H9 (cell line): ENCODE measurements at regions not wholly inside any gene's neighbourhood (a gene's known extent, or its start where the extent isn't known, plus 50 kb on each side); places are given as distances from the start of the nearest gene placed in this dataset.

Source experiments
- DNase-seq: peaks from one replicate; pipeline ENCODE4 v3.0.0-alpha.2; 2017
- H2AFZ ChIP-seq: one replicate; pipeline ENCODE4 v1.6.1; 2013; ENCODE audit warnings: mild to moderate bottlenecking, low read length, control low read depth, moderate library complexity
- H2AK5ac ChIP-seq: 2 replicates; pipeline ENCODE4 v1.6.1; 2013; ENCODE audit warnings: low read length, control low read depth, mixed read lengths; ENCODE audit not compliant: insufficient read length
- H2BK120ac ChIP-seq: one replicate; pipeline ENCODE4 v1.6.1; 2013; ENCODE audit warnings: low read depth, mild to moderate bottlenecking, low read length, control low read depth, inconsistent platforms; ENCODE audit not compliant: poor library complexity, severe bottlenecking
- H2BK12ac ChIP-seq: 2 replicates; pipeline ENCODE4 v1.6.1; 2013; ENCODE audit warnings: low read length, control low read depth, mixed read lengths, low read depth; ENCODE audit not compliant: insufficient read length
- H2BK15ac ChIP-seq: 2 replicates; pipeline ENCODE4 v1.6.1; 2013; ENCODE audit warnings: low read depth, low read length, control low read depth
- H2BK20ac ChIP-seq: one replicate; pipeline ENCODE4 v1.6.1; 2013; ENCODE audit warnings: low read depth, mild to moderate bottlenecking, low read length, control low read depth, inconsistent platforms; ENCODE audit not compliant: poor library complexity, severe bottlenecking
- H2BK5ac ChIP-seq: 2 replicates; pipeline ENCODE4 v1.6.1; 2013; ENCODE audit warnings: low read length, control low read depth, mixed read lengths; ENCODE audit not compliant: insufficient read length
- H3K14ac ChIP-seq: 2 replicates; pipeline ENCODE4 v1.6.1; 2013; ENCODE audit warnings: low read length, control low read depth; ENCODE audit not compliant: insufficient read depth
- H3K18ac ChIP-seq: 2 replicates; pipeline ENCODE4 v1.6.1; 2013; ENCODE audit warnings: low read depth, mild to moderate bottlenecking, mixed read lengths, low read length, control low read depth; ENCODE audit not compliant: insufficient read length
- H3K23ac ChIP-seq: 2 replicates; pipeline ENCODE4 v1.6.1; 2013; ENCODE audit warnings: low read length, control low read depth, mixed read lengths, low read depth; ENCODE audit not compliant: insufficient read length
- H3K23me2 ChIP-seq: 2 replicates; pipeline ENCODE4 v1.6.1; 2013; ENCODE audit warnings: low read depth, mild to moderate bottlenecking, mixed read lengths, low read length, control low read depth; ENCODE audit not compliant: insufficient read length, poor library complexity, severe bottlenecking
- H3K27ac ChIP-seq: 2 replicates; pipeline ENCODE4 v1.5.1; 2013; ENCODE audit warnings: low read length, control low read depth, mixed read lengths, low read depth; ENCODE audit not compliant: insufficient read length
- H3K27me3 ChIP-seq: 2 replicates; pipeline ENCODE4 v1.6.1; 2013; ENCODE audit warnings: low read length, control low read depth, inconsistent platforms; ENCODE audit not compliant: insufficient read depth
- H3K4ac ChIP-seq: 2 replicates; pipeline ENCODE4 v1.6.1; 2013; ENCODE audit warnings: low read depth, mild to moderate bottlenecking, control low read depth, inconsistent platforms, low read length, moderate library complexity
- H3K4me1 ChIP-seq: 2 replicates; pipeline ENCODE4 v1.6.1; 2013; ENCODE audit warnings: low read length, control low read depth, inconsistent platforms; ENCODE audit not compliant: insufficient read depth
- H3K4me2 ChIP-seq: 2 replicates; pipeline ENCODE4 v1.6.1; 2013; ENCODE audit warnings: low read length, control low read depth, mixed read lengths; ENCODE audit not compliant: insufficient read length, insufficient read depth
- H3K56ac ChIP-seq: 2 replicates; pipeline ENCODE4 v1.6.1; 2013; ENCODE audit warnings: low read depth, mild to moderate bottlenecking, mixed read lengths, low read length, control low read depth; ENCODE audit not compliant: insufficient read length
- H3K79me1 ChIP-seq: 2 replicates; pipeline ENCODE4 v1.6.1; 2013; ENCODE audit warnings: low read depth, mild to moderate bottlenecking, moderate library complexity, low read length, control low read depth, inconsistent platforms; ENCODE audit not compliant: insufficient read depth, poor library complexity, severe bottlenecking
- H3K79me2 ChIP-seq: 2 replicates; pipeline ENCODE4 v1.6.1; 2013; ENCODE audit warnings: low read length, control low read depth, inconsistent platforms; ENCODE audit not compliant: insufficient read depth
- H3K9ac ChIP-seq: 2 replicates; pipeline ENCODE4 v1.6.1; 2013; ENCODE audit warnings: low read length, control low read depth, mixed read lengths; ENCODE audit not compliant: insufficient read length; ENCODE audit errors: extremely low read depth
- H3K9me3 ChIP-seq: one replicate; pipeline ENCODE4 v1.6.1; 2013; ENCODE audit warnings: low read depth, low read length, inconsistent platforms; ENCODE audit not compliant: control insufficient read depth
- H3T11ph ChIP-seq: one replicate; pipeline ENCODE4 v1.6.1; 2013; ENCODE audit warnings: mild to moderate bottlenecking, low read length, control low read depth, inconsistent platforms
- H4K20me1 ChIP-seq: one replicate; pipeline ENCODE4 v1.6.1; 2013; ENCODE audit not compliant: control insufficient read depth, insufficient read length, insufficient read depth
- H4K5ac ChIP-seq: 2 replicates; pipeline ENCODE4 v1.6.1; 2013; ENCODE audit warnings: low read depth, mild to moderate bottlenecking, mixed read lengths, low read length, control low read depth; ENCODE audit not compliant: insufficient read length
- H4K8ac ChIP-seq: replicated peaks from 2 replicates; pipeline ENCODE4 v1.6.1; 2013; ENCODE audit warnings: low read length, control low read depth, mixed read lengths, low read depth; ENCODE audit not compliant: insufficient read length
- H4K91ac ChIP-seq: 2 replicates; pipeline ENCODE4 v1.6.1; 2013; ENCODE audit warnings: low read depth, mild to moderate bottlenecking, moderate library complexity, mixed read lengths, low read length, control low read depth; ENCODE audit not compliant: insufficient read length
- H3K27ac Mint-ChIP-seq, 3 experiments: 2 replicates in 2 of 3; 3 replicates in 1 of 3; pipeline ENCODE4 v1.8.0; 2020 to 2021; ENCODE audit warnings: mixed read lengths in 3 of 3, mild to moderate bottlenecking in 1 of 3, moderate library complexity in 1 of 3
- H3K27me3 Mint-ChIP-seq: 2 replicates; pipeline ENCODE4 v1.8.0; 2021; ENCODE audit warnings: low read depth, mild to moderate bottlenecking, moderate library complexity, mixed read lengths
- H3K36me3 Mint-ChIP-seq, 3 experiments: 2 replicates in 2 of 3; 3 replicates in 1 of 3; pipeline ENCODE4 v1.8.0; 2020 to 2021; ENCODE audit warnings: low read depth in 3 of 3, mixed read lengths in 3 of 3; ENCODE audit not compliant: insufficient read depth in 1 of 3
- H3K4me1 Mint-ChIP-seq, 2 experiments: 2 replicates each; pipeline ENCODE4 v1.8.0; 2020; ENCODE audit warnings: mixed read lengths in 2 of 2
- H3K4me3 Mint-ChIP-seq, 2 experiments: 2 replicates in 1 of 2; 3 replicates in 1 of 2; pipeline ENCODE4 v1.8.0; 2020 to 2021; ENCODE audit warnings: mild to moderate bottlenecking in 2 of 2, mixed read lengths in 2 of 2, moderate library complexity in 1 of 2
- H3K9me3 Mint-ChIP-seq, 2 experiments: 2 replicates in 1 of 2; 3 replicates in 1 of 2; pipeline ENCODE4 v1.8.0; 2020; ENCODE audit warnings: mild to moderate bottlenecking in 2 of 2, mixed read lengths in 2 of 2, moderate library complexity in 1 of 2
- WGBS: extraction: QIAGEN DNeasy Blood & Tissue Kit; methylation state at CpG from one replicate; pipeline ENCODE4 v1.1.7; 2013; ENCODE audit warnings: missing lambda C conversion rate, low lambda C conversion rate, mixed read lengths; ENCODE audit not compliant: insufficient read length; ENCODE audit errors: extremely low coverage; 5-methylcytosine and 5-hydroxymethylcytosine counted together
- TF ChIP-seq, protein P1 (sequence below): fragments of 200-600 bp; sonication (generic); conservative IDR thresholded peaks from 3 replicates; pipeline ENCODE4 v1.8.0; 2021; ENCODE audit warnings: antibody characterized with exemption, mild to moderate bottlenecking

GRCh38 chr2:239878686-239879085 lies 146.5 kb downstream of the NDUFA10 start:
- no peak overlapping the region for H3K18ac ChIP-seq
- peaks cover 0 to under 1% (median 0%) of the 10 kb centered on the region in 3 experiments; a peak in 2 of 7 replicates for H3K36me3 Mint-ChIP-seq
- H3K79me1 ChIP-seq = no peaks in the 10 kb centered on the region
- H2BK5ac ChIP-seq = no peak overlapping the region
- H3K9me3 Mint-ChIP-seq = peaks cover under 1 to 1% of the 10 kb centered on the region in 2 experiments; a peak in 2 of 5 replicates
- WGBS = no CpG with 5 or more reads among the region's 5 CpGs
- no peak overlapping the region for H2BK20ac ChIP-seq
- H3K4me2 ChIP-seq = no peak overlapping the region
- H3K27ac ChIP-seq = no peak overlapping the region
- no peak overlapping the region for H3K14ac ChIP-seq
- H3K9me3 ChIP-seq = no peaks in the 10 kb centered on the region
- TF ChIP-seq, protein P1, sequence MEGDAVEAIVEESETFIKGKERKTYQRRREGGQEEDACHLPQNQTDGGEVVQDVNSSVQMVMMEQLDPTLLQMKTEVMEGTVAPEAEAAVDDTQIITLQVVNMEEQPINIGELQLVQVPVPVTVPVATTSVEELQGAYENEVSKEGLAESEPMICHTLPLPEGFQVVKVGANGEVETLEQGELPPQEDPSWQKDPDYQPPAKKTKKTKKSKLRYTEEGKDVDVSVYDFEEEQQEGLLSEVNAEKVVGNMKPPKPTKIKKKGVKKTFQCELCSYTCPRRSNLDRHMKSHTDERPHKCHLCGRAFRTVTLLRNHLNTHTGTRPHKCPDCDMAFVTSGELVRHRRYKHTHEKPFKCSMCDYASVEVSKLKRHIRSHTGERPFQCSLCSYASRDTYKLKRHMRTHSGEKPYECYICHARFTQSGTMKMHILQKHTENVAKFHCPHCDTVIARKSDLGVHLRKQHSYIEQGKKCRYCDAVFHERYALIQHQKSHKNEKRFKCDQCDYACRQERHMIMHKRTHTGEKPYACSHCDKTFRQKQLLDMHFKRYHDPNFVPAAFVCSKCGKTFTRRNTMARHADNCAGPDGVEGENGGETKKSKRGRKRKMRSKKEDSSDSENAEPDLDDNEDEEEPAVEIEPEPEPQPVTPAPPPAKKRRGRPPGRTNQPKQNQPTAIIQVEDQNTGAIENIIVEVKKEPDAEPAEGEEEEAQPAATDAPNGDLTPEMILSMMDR = no peak
- H3K9ac ChIP-seq = no peak overlapping the region
- H4K91ac ChIP-seq = no peak overlapping the region
- H2BK12ac ChIP-seq = no peak overlapping the region
- no peaks in the 10 kb centered on the region for H3K79me2 ChIP-seq
- no peaks in the 10 kb centered on the region for H4K20me1 ChIP-seq
- no peak for DNase-seq
- H2BK15ac ChIP-seq = no peak overlapping the region
- H2BK120ac ChIP-seq = no peak overlapping the region
- H3K23me2 ChIP-seq = no peaks in the 10 kb centered on the region
- no peak overlapping the region for H3K4me3 Mint-ChIP-seq
- H3K23ac ChIP-seq = no peak overlapping the region
- peaks cover 28% of the 10 kb centered on the region for H3K27me3 Mint-ChIP-seq
- H4K8ac ChIP-seq = no peak overlapping the region
- no peak overlapping the region for H3K4ac ChIP-seq
- no peak overlapping the region for H2AFZ ChIP-seq
- peaks cover 24 to 34% of the 10 kb centered on the region in 2 experiments for H3K4me1 Mint-ChIP-seq
- no peak overlapping the region for H4K5ac ChIP-seq
- no peak overlapping the region for H3T11ph ChIP-seq
- no peak overlapping the region for H3K27ac Mint-ChIP-seq
- H3K27me3 ChIP-seq = no peaks in the 10 kb centered on the region
- H3K56ac ChIP-seq = no peak overlapping the region
- no peaks in the 10 kb centered on the region for H3K4me1 ChIP-seq
- no peak overlapping the region for H2AK5ac ChIP-seq
